SK-MEL-5 (cell line): ENCODE measurements at regions not wholly inside any gene's neighbourhood (a gene's known extent, or its start where the extent isn't known, plus 50 kb on each side); places are given as distances from the start of the nearest gene placed in this dataset.

Source experiments
- DNase-seq: peaks from one replicate; pipeline ENCODE4 v3.0.0-alpha.2; 2016; ENCODE audit warnings: low read depth, low spot score
- in situ Hi-C: cut with HindIII; loops from 2 replicates; pipeline ENCODE4 v1.10.0; 2016; ENCODE audit warnings: low sequenced_read_pairs, high pct_unique_total_duplicates, low pct_unique_long_range_greater_than_20kb

- DNase-seq: no peak
- in situ Hi-C loops: no loop called here
Measured at GRCh38 chr16:85454171-85454872, 158.8 kb upstream of the GSE1 start.

GRCh38 chr16:85455534-85455933, 157.6 kb upstream of the GSE1 start:
- in situ Hi-C loops: no loop called here
- DNase-seq: no peak

GRCh38 chr16:85457366-85457765, 155.8 kb upstream of the GSE1 start:
- DNase-seq: no peak
- in situ Hi-C loops: no loop called here

GRCh38 chr16:85458968-85459367, 154.2 kb upstream of the GSE1 start:
- in situ Hi-C loops: no loop called here
- DNase-seq: no peak

- no peak for DNase-seq
- in situ Hi-C loops: no loop called here
Measured at GRCh38 chr16:85459529-85460251, 153.4 kb upstream of the GSE1 start.

- in situ Hi-C loops: no loop called here
- no peak for DNase-seq
Measured at GRCh38 chr16:85460252-85461021, 152.7 kb upstream of the GSE1 start.

- no peak for DNase-seq
- in situ Hi-C loops: no loop called here
Measured at GRCh38 chr16:85461022-85461813, 151.9 kb upstream of the GSE1 start.

- in situ Hi-C loops: no loop called here
- no peak for DNase-seq
Measured at GRCh38 chr16:85461814-85462713, 151.1 kb upstream of the GSE1 start.

- DNase-seq: no peak
- in situ Hi-C loops: no loop called here
Measured at GRCh38 chr16:85462714-85463611, 150.2 kb upstream of the GSE1 start.

GRCh38 chr16:85463672-85464382, 149.3 kb upstream of the GSE1 start:
- in situ Hi-C loops: no loop called here
- DNase-seq: no peak

- in situ Hi-C loops: no loop called here
- no peak for DNase-seq
Measured at GRCh38 chr16:85464383-85465305, 148.5 kb upstream of the GSE1 start.

- peak; percentile 2 for DNase-seq
- in situ Hi-C loops: no loop called here
Measured at GRCh38 chr16:85465328-85466303, 147.5 kb upstream of the GSE1 start.

- DNase-seq: no peak
- in situ Hi-C loops: no loop called here
Measured at GRCh38 chr16:85466304-85466700, 146.8 kb upstream of the GSE1 start.

- no peak for DNase-seq
- in situ Hi-C loops: no loop called here
Measured at GRCh38 chr16:85466989-85467388, 146.1 kb upstream of the GSE1 start.
